T-helper 1 cell treated with Interleukin-12 subunit alpha and Interleukin-12 subunit beta and Interleukin-4 antibody, amounts not matched to agents 30 ng/mL and 1 ng/mL, for 36 hours (primary cell): ENCODE measurements at regions not wholly inside any gene's neighbourhood (a gene's known extent, or its start where the extent isn't known, plus 50 kb on each side); places are given as distances from the start of the nearest gene placed in this dataset.

Experiments
- intact Hi-C: fragments of 100-400 bp; cut with micrococcal nuclease; formaldehyde crosslinking; loops from one replicate; pipeline ENCODE4 v1.15.1; 2024

GRCh38 chr2:157180359-157180758, 77.1 kb upstream of the GALNT5 start:
- intact Hi-C loops, result no loop called here

DNA sequence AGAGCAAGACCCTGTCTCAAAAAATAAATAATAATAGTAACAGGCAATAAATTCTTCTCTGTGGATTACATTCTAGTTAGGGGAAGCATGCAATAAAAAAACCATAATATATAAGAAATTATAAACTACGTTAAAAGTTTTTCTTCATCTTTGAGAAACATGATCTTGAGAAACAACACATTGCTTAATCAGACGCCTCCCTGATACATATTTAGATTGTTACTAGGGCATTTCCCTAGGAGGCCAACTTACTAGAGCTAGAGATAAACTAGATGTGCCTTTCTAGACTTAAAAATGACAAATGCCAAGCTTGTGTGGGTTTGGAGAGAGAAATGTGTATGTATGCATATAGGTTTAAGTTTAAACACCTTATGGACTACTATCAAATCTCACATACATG, 76.3 kb upstream of the GALNT5 start:
- intact Hi-C loops, result no loop called here

DNA sequence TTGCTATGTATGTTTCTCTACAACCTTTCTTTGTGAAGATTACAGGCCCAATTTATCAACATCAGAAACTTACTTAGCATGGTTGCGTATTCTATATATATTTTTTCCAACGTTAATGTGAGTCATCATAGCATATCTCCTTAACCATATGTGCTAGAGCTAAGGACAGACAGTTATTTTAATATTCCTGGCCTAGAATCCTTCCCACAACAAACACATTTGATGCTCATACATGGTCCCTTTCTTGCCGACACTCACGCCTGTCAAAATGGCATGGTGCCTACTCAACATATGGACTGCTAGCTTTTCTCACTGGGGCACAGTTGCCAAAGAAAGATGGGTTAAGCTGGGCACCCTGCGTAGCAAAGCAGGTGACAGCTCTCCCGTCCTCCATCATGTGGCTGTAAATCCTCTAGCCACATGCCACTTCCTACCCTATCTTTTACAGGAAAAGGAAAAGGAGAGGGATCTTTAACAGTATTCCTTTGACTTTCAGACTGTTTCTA, 75.2 kb upstream of the GALNT5 start:
- intact Hi-C loops, result no loop called here

DNA sequence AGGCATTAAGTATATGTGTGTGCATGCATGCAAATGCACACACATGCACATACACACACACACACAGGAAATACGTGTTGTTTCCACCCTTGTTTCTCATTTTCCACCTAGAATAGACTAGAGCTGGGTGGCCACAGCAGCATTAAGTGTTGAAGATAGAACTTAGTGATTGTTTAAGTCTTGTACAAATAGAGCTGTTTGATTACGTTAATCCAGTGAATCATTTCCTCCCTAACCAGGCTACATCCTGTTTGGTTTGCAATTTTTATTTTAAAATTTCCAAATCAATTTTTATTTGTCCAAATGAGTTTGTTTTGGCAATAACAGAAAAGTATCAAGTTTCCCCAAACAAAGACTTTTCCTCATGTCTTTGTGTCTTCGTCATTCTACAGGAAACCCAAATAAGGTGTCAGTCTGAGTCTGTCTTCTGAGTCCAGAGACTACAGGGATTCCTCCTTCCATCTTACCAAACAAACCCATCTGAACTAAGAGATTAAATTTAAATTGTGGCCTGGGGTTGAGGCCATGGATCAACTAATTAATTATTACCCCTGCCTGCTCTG, 74.6 kb upstream of the GALNT5 start:
- intact Hi-C loops, result no loop called here

- intact Hi-C loops, result no loop called here
These were observed 73.2 kb upstream of the GALNT5 start for GRCh38 chr2:157184161-157184895.

DNA sequence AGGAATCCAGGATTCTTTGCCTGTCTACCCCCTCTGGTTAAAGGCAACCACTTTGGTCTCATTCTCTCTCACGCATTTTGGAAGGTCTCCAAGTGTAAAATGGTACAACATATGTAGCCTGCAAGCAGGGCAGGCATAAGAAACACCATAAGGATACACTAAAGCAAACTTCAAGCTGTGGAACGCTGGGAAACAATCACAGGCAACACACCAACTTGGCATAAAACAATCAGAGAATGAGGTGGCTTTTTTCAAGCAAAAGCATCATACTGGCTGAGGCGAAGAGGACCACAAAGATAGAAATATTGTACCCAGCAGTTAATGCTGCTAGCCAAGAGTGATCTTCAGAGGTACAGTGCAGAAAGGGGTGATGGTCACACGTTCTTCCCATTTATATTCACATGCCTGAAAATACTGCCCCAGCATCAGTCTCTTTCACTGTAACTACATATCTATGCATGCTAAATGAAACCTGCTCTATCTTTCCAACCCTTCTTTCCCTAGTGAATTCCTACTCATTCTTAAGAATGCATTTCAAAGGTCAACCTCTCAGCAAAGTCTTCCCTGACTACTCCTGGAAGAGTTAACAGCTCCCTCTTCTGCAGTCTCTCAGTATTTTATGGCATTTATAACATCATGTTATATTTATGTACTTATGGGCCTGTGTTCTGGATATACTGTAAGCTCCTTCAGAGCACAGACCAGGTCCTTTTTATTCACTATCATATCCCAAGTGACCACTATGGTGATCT, 71.9 kb upstream of the GALNT5 start:
- intact Hi-C loops, result no loop called here

GRCh38 chr2:157190151-157190550, 67.4 kb upstream of the GALNT5 start:
- intact Hi-C loops, result loop anchor here (5.0 to 10.0 kb wide), 2 partner anchors 603 to 855 kb away; partner anchors contain the start of gene NR4A2

DNA sequence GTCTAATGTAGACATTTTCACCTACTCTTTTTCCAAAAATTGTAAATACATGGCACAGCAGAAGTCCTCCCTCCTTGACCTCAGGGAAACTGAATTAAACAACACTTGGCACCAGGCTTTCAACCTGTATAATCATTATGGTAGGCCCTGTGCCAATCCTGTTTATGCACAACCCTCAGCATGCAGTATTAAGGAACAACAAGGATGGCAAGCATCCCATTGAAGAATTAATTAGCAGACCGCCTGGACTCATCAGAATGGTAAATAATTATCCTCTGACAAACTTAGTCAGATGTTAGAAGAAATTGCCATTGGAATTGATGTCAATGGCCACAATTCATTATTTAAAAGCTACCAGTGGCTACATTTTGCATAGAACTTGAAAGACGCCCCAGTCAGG, 66.3 kb upstream of the GALNT5 start:
- intact Hi-C loops, result loop anchor here (5.0 to 10.0 kb wide), 2 partner anchors 604 to 856 kb away; partner anchors contain the start of gene NR4A2

DNA sequence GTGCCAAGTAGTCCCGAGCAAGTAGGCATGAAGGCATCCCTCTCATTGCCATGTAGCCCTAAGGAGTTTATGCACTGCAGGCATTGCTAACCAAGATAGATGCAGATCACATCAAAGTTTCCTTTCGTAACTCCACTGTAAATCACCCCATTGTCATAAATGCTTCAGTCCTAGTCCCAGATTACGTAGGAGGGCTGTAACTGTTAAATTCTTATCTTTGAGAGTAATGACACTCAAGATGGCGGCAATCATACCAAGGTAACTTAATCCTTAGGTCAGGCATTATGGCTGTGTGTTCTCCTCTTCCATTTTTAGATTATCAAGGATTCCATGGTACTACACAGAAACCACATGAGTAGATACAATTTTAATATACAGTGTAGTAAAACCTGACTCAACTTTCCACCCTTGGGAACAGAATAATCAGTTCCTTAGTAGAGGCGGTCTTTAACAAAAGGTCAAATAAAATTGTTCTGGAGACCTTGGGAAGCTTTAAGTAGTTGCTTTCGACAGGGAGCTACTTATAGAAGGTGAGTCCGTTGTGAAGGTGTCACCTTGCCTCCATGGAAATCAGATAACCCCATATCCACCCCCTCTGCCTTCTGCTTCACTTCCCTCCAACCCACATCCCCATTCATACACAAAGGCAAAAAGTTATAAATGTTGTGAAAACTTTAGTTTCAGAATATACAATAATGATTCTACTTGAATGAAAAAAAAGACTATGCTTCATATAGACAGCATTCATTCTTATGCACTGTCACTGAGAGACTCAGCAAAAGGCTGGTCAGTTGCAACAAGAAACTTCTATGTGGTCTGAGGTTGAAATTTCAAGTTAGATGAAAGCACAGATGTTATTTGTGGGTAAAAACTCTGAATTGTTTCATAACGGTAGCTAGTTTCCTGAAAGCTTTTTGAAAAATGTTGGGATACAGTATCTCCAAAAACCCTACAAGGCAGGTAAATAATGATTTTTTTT, 64.8 kb upstream of the GALNT5 start:
- intact Hi-C loops, result loop anchor here (5.0 to 10.0 kb wide), 2 partner anchors 605 to 858 kb away; partner anchors contain the start of gene NR4A2

- intact Hi-C loops, result loop anchor here (5.0 to 10.0 kb wide), 2 partner anchors 606 to 859 kb away; partner anchors contain the start of gene NR4A2
These were observed 64.0 kb upstream of the GALNT5 start for GRCh38 chr2:157193461-157193860.

- intact Hi-C loops, result loop anchor here (1.0 to 10.0 kb wide), 5 partner anchors 302 to 1825 kb away; partner anchors contain the start of gene NR4A2
These were observed 63.3 kb upstream of the GALNT5 start for GRCh38 chr2:157194097-157194688.

DNA sequence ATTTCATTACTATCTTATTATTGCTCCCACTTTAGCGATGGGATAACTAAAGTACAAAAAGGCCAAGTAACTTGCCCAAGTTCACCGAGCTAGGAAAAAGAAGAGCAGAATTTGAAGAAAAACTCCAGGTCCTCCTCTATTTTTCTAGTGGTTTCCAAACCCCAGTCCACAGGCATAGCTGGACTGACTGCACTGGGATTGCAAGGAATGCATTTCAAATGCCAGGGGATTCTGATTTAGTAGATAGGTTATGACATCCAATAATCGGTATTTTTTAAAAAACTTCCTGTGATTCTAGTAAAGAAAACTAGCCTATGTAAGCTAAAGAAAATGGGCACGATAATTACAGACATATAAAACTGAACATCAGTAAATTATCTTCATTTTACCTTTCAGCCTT, 62.7 kb upstream of the GALNT5 start:
- intact Hi-C loops, result loop anchor here (1.0 to 10.0 kb wide), 5 partner anchors 303 to 1826 kb away; partner anchors contain the start of gene NR4A2

DNA sequence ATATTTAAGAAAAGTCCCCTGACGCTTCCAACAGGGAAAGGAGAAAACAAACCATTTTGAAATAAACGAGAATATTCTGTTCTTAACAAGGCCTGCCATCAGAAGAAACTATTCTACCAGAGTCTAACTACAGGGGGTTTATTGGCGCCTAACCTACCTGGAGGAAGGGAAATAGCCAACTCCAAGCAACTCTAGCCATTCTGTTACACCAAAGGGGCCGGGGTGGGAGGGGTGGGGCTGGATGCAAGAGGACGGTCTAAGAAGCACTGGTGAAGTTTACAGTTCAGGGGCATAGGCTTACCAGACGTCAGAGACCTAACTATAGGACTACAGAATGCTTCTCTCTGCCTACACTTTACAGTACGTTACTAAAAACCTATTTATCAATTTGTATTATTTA, 60.5 kb upstream of the GALNT5 start:
- intact Hi-C loops, result loop anchor here (10.0 kb wide), 1 partner anchor 862 kb away; the partner anchor contains the start of gene NR4A2

DNA sequence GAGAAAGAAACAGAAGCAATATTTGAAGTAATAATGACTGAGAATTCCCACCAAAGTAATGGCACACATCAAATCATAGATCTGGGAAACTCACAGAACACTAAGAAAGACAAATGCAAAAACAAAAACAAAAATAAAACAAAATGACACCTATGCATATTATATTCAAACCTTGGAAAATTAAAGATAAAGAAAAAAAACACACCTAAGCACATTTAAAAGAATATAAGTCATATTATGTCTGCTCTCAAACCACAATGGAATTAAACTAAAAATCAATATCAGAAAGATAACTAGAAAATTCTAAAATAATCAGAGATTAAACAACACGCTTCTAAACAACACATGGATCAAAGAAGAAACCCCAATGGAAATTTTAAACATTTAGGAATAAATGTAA, 59.7 kb upstream of the GALNT5 start:
- intact Hi-C loops, result loop anchor here (10.0 kb wide), 1 partner anchor 863 kb away; the partner anchor contains the start of gene NR4A2

- intact Hi-C loops, result no loop called here
These were observed 53.9 kb upstream of the GALNT5 start for GRCh38 chr2:157203651-157204050.

- intact Hi-C loops, result no loop called here
These were observed 53.1 kb upstream of the GALNT5 start for GRCh38 chr2:157204401-157204800.

DNA sequence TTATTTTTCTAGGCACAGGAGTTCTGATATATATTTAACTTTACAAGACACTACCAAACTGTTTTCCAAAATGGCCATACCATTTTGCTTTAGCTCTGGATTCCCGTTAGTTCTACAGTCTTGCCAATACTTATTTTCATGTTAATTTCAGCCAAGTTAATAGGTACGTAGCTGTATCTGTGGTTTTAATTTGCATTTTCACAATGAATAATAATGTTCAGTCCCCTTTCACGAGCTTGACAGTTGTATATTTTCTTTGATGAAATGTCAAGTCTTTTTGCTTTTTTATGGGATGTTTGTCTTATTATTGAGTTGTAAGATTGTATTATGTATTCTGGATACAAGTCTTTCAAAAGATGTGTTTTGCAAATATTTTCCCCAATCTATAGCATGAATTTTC, 50.6 kb upstream of the GALNT5 start:
- intact Hi-C loops, result no loop called here
